22Rv1 (cell line): ENCODE measurements at regions not wholly inside any gene's neighbourhood (a gene's known extent, or its start where the extent isn't known, plus 50 kb on each side); places are given as distances from the start of the nearest gene placed in this dataset.

ENCODE experiments used
- ZFX ChIP-seq: fragments of 450-650 bp; IDR thresholded peaks from 2 replicates; pipeline ENCODE4 v1.6.1; 2017; ENCODE audit warnings: antibody characterized with exemption, borderline replicate concordance
- TF ChIP-seq, protein P1 (sequence below): fragments of 450-650 bp; IDR thresholded peaks from 2 replicates; pipeline ENCODE4 v1.5.1; 2017; ENCODE audit warnings: mild to moderate bottlenecking

DNA sequence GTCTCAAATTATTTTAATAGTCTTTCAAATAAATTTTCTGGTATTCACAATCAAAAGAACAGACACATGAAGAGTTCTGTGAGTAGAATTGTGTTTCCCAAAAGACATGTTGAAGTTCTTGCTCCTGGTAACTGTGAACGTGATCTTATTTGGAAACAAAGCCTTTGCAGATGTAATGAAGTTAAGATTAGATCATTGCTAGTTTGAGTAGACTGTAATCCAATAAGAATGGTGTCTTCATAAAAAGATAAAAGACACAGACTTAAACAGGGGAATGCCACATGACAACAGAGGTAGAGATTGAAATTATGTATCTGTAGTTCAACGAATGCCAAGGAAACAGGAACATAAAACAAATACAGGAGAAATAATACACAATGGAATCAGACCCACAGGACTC is 357.4 kb upstream of the CA10 start:
- TF ChIP-seq, protein P1, sequence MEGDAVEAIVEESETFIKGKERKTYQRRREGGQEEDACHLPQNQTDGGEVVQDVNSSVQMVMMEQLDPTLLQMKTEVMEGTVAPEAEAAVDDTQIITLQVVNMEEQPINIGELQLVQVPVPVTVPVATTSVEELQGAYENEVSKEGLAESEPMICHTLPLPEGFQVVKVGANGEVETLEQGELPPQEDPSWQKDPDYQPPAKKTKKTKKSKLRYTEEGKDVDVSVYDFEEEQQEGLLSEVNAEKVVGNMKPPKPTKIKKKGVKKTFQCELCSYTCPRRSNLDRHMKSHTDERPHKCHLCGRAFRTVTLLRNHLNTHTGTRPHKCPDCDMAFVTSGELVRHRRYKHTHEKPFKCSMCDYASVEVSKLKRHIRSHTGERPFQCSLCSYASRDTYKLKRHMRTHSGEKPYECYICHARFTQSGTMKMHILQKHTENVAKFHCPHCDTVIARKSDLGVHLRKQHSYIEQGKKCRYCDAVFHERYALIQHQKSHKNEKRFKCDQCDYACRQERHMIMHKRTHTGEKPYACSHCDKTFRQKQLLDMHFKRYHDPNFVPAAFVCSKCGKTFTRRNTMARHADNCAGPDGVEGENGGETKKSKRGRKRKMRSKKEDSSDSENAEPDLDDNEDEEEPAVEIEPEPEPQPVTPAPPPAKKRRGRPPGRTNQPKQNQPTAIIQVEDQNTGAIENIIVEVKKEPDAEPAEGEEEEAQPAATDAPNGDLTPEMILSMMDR = no peak
- TF ChIP-seq ZFX = no peak
